ENCODE measurements at regions not wholly inside any gene's neighbourhood (a gene's known extent, or its start where the extent isn't known, plus 50 kb on each side); places are given as distances from the start of the nearest gene placed in this dataset.

DNA sequence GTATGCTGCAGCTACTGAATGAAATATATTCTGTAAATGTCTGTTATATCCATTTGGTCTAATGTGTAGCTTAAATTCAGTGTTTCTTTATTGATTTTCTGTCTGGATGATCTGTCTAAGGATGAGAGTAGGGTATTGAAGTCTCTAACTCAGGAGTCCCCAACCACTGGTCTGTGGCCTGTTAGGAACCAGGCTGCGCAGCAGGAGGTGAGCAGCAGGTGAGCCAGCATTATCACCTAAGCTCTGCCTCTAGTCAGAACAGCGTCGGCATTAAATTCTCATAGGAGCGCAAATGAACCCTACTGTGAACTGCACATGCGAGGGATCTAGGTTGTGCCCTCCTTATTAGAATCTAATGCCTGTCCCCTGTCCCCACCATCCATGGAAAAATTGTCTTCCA is 329.7 kb upstream of the RGS6 start:
- no peak overlapping the region for H3K27ac Mint-ChIP-seq
- H3K27me3 Mint-ChIP-seq (ENCODE audit: low read depth) = no peaks in the 10 kb centered on the region
- peaks cover 48% of the 10 kb centered on the region for H3K36me3 Mint-ChIP-seq (ENCODE audit: low read depth)
- peaks cover 41% of the 10 kb centered on the region for H3K9me3 Mint-ChIP-seq
- H3K4me3 Mint-ChIP-seq = no peak overlapping the region
- H3K4me1 Mint-ChIP-seq (ENCODE audit: low read depth) = peaks cover 33% of the 10 kb centered on the region

GRCh38 chr14:71604231-71604630 is 328.0 kb upstream of the RGS6 start:
- peaks cover 36% of the 10 kb centered on the region for H3K9me3 Mint-ChIP-seq
- no peaks in the 10 kb centered on the region for H3K27me3 Mint-ChIP-seq (ENCODE audit: low read depth)
- H3K4me3 Mint-ChIP-seq = no peak overlapping the region
- no peak overlapping the region for H3K27ac Mint-ChIP-seq
- peaks cover 37% of the 10 kb centered on the region for H3K36me3 Mint-ChIP-seq (ENCODE audit: low read depth)
- peaks cover 20% of the 10 kb centered on the region for H3K4me1 Mint-ChIP-seq (ENCODE audit: low read depth)

DNA sequence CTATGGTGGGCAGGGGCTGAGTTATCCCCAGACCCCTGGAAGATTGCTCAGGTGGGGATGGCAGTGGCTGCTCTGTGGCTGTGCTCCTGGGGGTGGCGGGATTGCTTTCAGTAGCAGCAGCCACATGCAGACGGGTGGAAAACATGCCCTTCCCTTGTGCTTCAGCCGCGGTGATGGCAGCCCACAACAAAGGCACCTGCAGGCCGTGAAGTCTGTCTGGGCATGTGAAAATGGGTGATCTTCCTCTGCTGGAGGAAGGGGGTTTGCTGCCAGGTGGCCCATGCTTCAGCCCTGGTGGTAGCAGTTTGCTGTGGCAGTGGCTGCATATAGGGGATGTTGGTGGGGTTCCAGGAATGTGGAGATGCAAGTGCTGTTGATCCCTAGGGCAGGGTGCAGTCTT is 326.2 kb upstream of the RGS6 start:
- H3K4me1 Mint-ChIP-seq (ENCODE audit: low read depth) = peaks cover 13% of the 10 kb centered on the region
- peaks cover 23% of the 10 kb centered on the region for H3K36me3 Mint-ChIP-seq (ENCODE audit: low read depth)
- H3K27ac Mint-ChIP-seq = no peak overlapping the region
- H3K4me3 Mint-ChIP-seq = no peak overlapping the region
- H3K27me3 Mint-ChIP-seq (ENCODE audit: low read depth) = no peaks in the 10 kb centered on the region
- H3K9me3 Mint-ChIP-seq = peaks cover 22% of the 10 kb centered on the region

GRCh38 chr14:71606575-71606974 is 325.7 kb upstream of the RGS6 start:
- peaks cover 13% of the 10 kb centered on the region for H3K4me1 Mint-ChIP-seq (ENCODE audit: low read depth)
- H3K36me3 Mint-ChIP-seq (ENCODE audit: low read depth) = peaks cover 19% of the 10 kb centered on the region
- H3K27ac Mint-ChIP-seq = no peak overlapping the region
- H3K4me3 Mint-ChIP-seq = no peak overlapping the region
- H3K9me3 Mint-ChIP-seq = peaks cover 17% of the 10 kb centered on the region
- no peaks in the 10 kb centered on the region for H3K27me3 Mint-ChIP-seq (ENCODE audit: low read depth)

DNA sequence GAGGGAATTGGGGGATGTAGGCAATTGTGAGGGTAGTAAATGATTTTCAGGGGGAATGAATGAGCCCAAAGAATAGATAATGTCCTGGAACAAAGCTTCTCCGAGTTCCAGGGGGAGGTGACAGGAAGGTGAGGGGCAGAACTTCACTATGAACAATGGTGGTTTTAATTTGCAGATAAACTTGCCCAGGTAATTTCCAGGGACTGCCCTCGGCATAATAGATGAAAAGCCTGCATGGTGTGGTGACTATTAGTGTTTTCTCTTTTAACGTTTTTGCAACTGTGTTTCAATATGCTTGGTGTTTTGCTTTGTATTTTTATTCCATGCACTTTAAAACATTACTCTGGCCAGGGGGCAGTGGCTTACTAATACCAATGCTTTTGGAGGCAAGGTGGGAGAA is 325.2 kb upstream of the RGS6 start:
- peaks cover 13% of the 10 kb centered on the region for H3K9me3 Mint-ChIP-seq
- peaks cover 13% of the 10 kb centered on the region for H3K4me1 Mint-ChIP-seq (ENCODE audit: low read depth)
- no peak overlapping the region for H3K27ac Mint-ChIP-seq
- no peak overlapping the region for H3K4me3 Mint-ChIP-seq
- H3K27me3 Mint-ChIP-seq (ENCODE audit: low read depth) = no peaks in the 10 kb centered on the region
- peaks cover 14% of the 10 kb centered on the region for H3K36me3 Mint-ChIP-seq (ENCODE audit: low read depth)

- peaks cover 10% of the 10 kb centered on the region for H3K4me1 Mint-ChIP-seq (ENCODE audit: low read depth)
- H3K27me3 Mint-ChIP-seq (ENCODE audit: low read depth) = no peaks in the 10 kb centered on the region
- H3K9me3 Mint-ChIP-seq = peaks cover 5% of the 10 kb centered on the region
- no peak overlapping the region for H3K27ac Mint-ChIP-seq
- H3K4me3 Mint-ChIP-seq = no peak overlapping the region
- H3K36me3 Mint-ChIP-seq (ENCODE audit: low read depth) = peaks cover 7% of the 10 kb centered on the region
Measured at GRCh38 chr14:71610149-71610548, 322.1 kb upstream of the RGS6 start.

GRCh38 chr14:71610797-71611196 is 321.4 kb upstream of the RGS6 start:
- Mint-ChIP-seq H3K4me1 (ENCODE audit: low read depth) (peaks cover 6% of the 10 kb centered on the region), H3K4me3 (no peak overlapping the region), H3K27me3 (ENCODE audit: low read depth) (no peaks in the 10 kb centered on the region), H3K9me3 (no peaks in the 10 kb centered on the region), H3K36me3 (ENCODE audit: low read depth) (peaks cover under 1% of the 10 kb centered on the region), H3K27ac (no peak overlapping the region)

DNA sequence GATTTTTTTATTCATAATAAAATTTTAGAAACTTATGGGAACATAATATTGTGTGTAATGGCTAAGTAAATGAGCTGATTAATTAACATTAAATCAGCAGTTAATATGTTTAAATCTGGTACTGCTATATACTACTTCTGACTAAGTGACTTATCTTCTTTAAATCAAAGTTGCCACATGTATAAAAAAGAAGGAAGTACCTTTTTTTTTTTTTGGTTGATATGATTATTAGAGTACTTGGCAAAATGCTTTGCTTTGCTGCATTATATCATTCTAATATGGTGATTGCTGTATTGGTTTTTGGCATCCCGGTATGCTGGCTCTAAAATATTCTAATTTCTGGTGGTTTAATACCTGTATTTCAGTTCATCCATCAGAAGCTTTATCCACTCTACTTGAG is 319.1 kb upstream of the RGS6 start:
- no peaks in the 10 kb centered on the region for H3K9me3 Mint-ChIP-seq
- H3K27me3 Mint-ChIP-seq (ENCODE audit: low read depth) = no peaks in the 10 kb centered on the region
- peaks cover 4% of the 10 kb centered on the region for H3K4me1 Mint-ChIP-seq (ENCODE audit: low read depth)
- H3K4me3 Mint-ChIP-seq = no peak overlapping the region
- H3K27ac Mint-ChIP-seq = no peak overlapping the region
- peaks cover 1% of the 10 kb centered on the region for H3K36me3 Mint-ChIP-seq (ENCODE audit: low read depth)

DNA sequence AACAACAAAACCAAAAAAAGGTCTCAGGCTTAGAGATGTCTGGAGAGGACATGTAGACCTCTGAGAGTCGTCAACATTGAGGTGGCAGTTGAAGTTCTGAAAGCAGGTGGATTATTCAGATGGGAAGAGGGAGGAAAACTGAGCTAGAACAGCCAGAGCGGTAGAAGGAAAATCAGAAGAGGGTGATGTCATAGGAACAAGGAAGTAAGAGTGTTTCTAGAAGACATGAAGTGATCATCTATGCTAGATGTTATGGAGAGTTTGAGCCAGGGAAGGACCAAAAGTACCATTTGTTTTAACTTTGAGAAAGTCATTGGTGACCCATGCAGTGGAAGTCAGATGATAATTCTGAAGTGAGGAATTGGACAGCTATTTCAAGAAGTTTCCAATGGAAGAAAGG is 316.2 kb upstream of the RGS6 start:
- Mint-ChIP-seq H3K9me3 (no peaks in the 10 kb centered on the region), H3K36me3 (ENCODE audit: low read depth) (peaks cover 17% of the 10 kb centered on the region), H3K4me1 (ENCODE audit: low read depth) (peaks cover 4% of the 10 kb centered on the region), H3K27ac (no peak overlapping the region), H3K27me3 (ENCODE audit: low read depth) (no peaks in the 10 kb centered on the region), H3K4me3 (no peak overlapping the region)

GRCh38 chr14:71618047-71618446 is 314.2 kb upstream of the RGS6 start:
- Mint-ChIP-seq H3K9me3 (no peaks in the 10 kb centered on the region), H3K27me3 (ENCODE audit: low read depth) (no peaks in the 10 kb centered on the region), H3K4me1 (ENCODE audit: low read depth) (peaks cover 4% of the 10 kb centered on the region), H3K27ac (no peak overlapping the region), H3K36me3 (ENCODE audit: low read depth) (peaks cover 29% of the 10 kb centered on the region), H3K4me3 (no peak overlapping the region)

- Mint-ChIP-seq H3K9me3 (no peaks in the 10 kb centered on the region), H3K27me3 (ENCODE audit: low read depth) (no peaks in the 10 kb centered on the region), H3K4me3 (no peak overlapping the region), H3K36me3 (ENCODE audit: low read depth) (peaks cover 29% of the 10 kb centered on the region), H3K4me1 (ENCODE audit: low read depth) (peaks cover 4% of the 10 kb centered on the region), H3K27ac (no peak overlapping the region)
Measured at GRCh38 chr14:71618716-71619115, 313.5 kb upstream of the RGS6 start.

DNA sequence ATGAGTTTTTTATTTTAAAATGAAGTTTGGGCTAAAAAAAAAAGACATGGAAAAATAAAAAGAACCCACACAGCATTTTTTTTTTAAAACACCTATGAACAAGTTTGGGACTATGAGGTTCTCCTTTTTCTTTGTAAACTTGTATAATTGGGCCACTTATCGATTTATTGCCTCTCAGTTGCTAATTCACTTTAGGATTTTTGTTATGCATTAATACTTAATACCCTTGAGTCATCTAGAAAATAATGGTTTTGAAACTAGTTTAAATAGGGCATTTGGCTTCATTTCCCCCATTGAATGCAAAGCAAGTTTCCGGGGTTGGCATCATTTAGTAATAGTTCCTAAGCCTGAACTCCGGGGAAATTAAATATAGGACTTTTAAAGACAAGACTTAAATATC is 312.8 kb upstream of the RGS6 start:
- H3K36me3 Mint-ChIP-seq (ENCODE audit: low read depth) = peaks cover 34% of the 10 kb centered on the region
- no peak overlapping the region for H3K4me3 Mint-ChIP-seq
- H3K27ac Mint-ChIP-seq = no peak overlapping the region

GRCh38 chr14:71620401-71620800 is 311.8 kb upstream of the RGS6 start:
- peaks cover 38% of the 10 kb centered on the region for H3K36me3 Mint-ChIP-seq (ENCODE audit: low read depth)
- peaks cover 4% of the 10 kb centered on the region for H3K4me1 Mint-ChIP-seq (ENCODE audit: low read depth)
- H3K4me3 Mint-ChIP-seq = no peak overlapping the region
- no peaks in the 10 kb centered on the region for H3K27me3 Mint-ChIP-seq (ENCODE audit: low read depth)
- no peaks in the 10 kb centered on the region for H3K9me3 Mint-ChIP-seq
- H3K27ac Mint-ChIP-seq = no peak overlapping the region

More for the DNA sequence above, 312.8 kb upstream of the RGS6 start:
- Mint-ChIP-seq H3K4me1 (ENCODE audit: low read depth) (peaks cover 4% of the 10 kb centered on the region), H3K9me3 (no peaks in the 10 kb centered on the region), H3K27me3 (ENCODE audit: low read depth) (no peaks in the 10 kb centered on the region)

GRCh38 chr14:71621276-71621675 is 311.0 kb upstream of the RGS6 start:
- Mint-ChIP-seq H3K9me3 (no peaks in the 10 kb centered on the region), H3K4me3 (no peak overlapping the region), H3K27me3 (ENCODE audit: low read depth) (no peaks in the 10 kb centered on the region), H3K27ac (no peak overlapping the region), H3K36me3 (ENCODE audit: low read depth) (peaks cover 38% of the 10 kb centered on the region), H3K4me1 (ENCODE audit: low read depth) (peaks cover under 1% of the 10 kb centered on the region)

- no peak overlapping the region for H3K4me3 Mint-ChIP-seq
- H3K27ac Mint-ChIP-seq = no peak overlapping the region
- H3K36me3 Mint-ChIP-seq (ENCODE audit: low read depth) = peaks cover 38% of the 10 kb centered on the region
- no peaks in the 10 kb centered on the region for H3K4me1 Mint-ChIP-seq (ENCODE audit: low read depth)
- no peaks in the 10 kb centered on the region for H3K9me3 Mint-ChIP-seq
- no peaks in the 10 kb centered on the region for H3K27me3 Mint-ChIP-seq (ENCODE audit: low read depth)
Measured at GRCh38 chr14:71621980-71622605, 310.1 kb upstream of the RGS6 start.

DNA sequence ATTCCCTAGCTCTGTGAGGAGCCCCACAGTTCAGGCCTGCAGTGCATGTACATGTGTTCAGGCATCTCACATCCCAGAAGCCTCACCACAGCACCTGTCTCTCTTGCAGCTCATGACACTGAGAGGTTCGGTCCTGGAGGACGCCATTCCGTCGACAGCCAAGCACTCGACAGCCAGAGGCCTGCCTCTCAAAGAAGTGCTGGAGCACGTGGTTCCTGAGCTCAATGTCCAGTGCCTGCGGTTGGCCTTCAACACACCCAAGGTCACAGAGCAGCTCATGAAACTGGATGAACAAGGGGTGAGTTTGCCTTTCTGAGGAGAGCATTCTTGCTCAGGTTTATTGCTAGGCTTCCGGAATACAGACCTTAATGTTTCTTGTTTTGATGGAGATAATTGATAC is 308.3 kb upstream of the RGS6 start:
- H3K27ac Mint-ChIP-seq = no peak overlapping the region
- no peak overlapping the region for H3K4me3 Mint-ChIP-seq
- H3K9me3 Mint-ChIP-seq = no peaks in the 10 kb centered on the region
- no peaks in the 10 kb centered on the region for H3K27me3 Mint-ChIP-seq (ENCODE audit: low read depth)
- no peaks in the 10 kb centered on the region for H3K4me1 Mint-ChIP-seq (ENCODE audit: low read depth)
- H3K36me3 Mint-ChIP-seq (ENCODE audit: low read depth) = peaks cover 40% of the 10 kb centered on the region
